ENCODE measurements at regions not wholly inside any gene's neighbourhood (a gene's known extent, or its start where the extent isn't known, plus 50 kb on each side); places are given as distances from the start of the nearest gene placed in this dataset.

DNA sequence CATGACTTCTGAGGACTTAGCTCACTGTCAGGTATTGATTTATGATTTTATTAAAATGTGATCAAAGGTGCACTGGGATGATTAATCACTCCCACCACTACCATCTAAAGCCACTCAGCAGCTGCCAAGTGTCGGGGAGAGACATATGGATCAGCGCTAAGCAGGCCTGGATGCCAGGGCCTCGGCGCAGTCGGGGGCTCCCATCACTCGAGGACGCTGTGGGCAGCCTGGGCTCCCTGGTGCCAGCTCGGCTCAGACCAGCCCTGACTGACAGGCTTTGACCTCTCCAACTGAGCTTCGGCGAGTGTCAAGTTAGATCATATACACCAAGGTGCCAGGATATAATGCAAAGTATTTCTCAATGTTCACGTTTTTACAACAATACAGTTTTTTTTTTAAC, 267.7 kb downstream of the ACTR3B start (continued):
- no peak for TF ChIP-seq TSHZ2 (CRISPR knock-in tag; IDR thresholded peaks at IDR 0.05)
- TF ChIP-seq TCF4 (CRISPR knock-in tag; IDR thresholded peaks at IDR 0.05; ENCODE audit: borderline replicate concordance): no peak
- TF ChIP-seq CSDC2 (CRISPR knock-in tag; IDR thresholded peaks at IDR 0.05): no peak
- no peak for TF ChIP-seq POU6F1 (CRISPR knock-in tag; IDR thresholded peaks at IDR 0.05; ENCODE audit: borderline replicate concordance, low read depth)

DNA sequence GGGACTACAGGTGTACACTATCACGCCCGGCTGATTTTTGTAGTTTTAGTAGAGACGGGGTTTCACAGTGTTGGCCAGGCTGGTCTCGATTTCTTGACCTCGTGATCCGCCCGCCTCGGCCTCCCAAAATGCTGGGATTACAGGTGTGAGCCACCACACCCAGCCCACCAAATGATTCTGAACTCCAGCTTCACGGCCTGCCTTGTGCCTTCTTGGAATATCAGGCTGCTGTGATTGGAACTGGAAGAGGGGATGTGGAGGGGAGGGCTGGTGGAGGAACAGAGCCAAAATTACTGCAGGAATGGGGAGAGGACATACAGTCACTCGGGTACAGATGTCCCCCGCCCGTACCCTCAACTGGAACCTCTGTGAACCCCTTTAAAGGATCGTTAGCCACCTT, 268.4 kb downstream of the ACTR3B start:
- no peak for TF ChIP-seq PPARA (CRISPR knock-in tag; IDR thresholded peaks at IDR 0.05; ENCODE audit: borderline replicate concordance)
- TF ChIP-seq, protein P1, sequence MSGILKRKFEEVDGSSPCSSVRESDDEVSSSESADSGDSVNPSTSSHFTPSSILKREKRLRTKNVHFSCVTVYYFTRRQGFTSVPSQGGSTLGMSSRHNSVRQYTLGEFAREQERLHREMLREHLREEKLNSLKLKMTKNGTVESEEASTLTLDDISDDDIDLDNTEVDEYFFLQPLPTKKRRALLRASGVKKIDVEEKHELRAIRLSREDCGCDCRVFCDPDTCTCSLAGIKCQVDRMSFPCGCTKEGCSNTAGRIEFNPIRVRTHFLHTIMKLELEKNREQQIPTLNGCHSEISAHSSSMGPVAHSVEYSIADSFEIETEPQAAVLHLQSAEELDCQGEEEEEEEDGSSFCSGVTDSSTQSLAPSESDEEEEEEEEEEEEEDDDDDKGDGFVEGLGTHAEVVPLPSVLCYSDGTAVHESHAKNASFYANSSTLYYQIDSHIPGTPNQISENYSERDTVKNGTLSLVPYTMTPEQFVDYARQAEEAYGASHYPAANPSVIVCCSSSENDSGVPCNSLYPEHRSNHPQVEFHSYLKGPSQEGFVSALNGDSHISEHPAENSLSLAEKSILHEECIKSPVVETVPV (CRISPR knock-in tag; IDR thresholded peaks at IDR 0.05): no peak
- TF ChIP-seq ZNF70 (CRISPR knock-in tag; IDR thresholded peaks at IDR 0.05): no peak
- no peak for TF ChIP-seq SNAI2 (CRISPR knock-in tag; IDR thresholded peaks at IDR 0.05)
- no peak for ATAC-seq

DNA sequence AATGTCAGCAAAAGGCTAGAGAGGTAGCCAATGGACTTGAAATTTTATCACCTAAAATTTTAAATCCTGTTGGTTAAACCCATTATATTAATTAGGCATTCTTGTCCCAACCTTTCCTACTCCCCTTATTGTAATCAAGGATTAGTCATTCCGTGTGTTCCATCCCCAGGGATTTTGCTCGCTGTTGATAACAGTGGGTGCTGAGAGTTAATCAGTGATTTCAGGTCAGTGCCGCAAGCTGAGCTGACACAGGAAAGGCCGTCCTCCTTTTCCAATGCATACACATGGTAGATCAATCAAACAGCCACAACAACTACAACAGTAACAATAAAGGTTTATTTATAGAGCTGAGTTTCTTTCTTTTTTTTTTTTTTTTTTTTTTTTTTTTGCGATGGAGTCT, 271.4 kb downstream of the ACTR3B start:
- no peak for TF ChIP-seq ARNTL (CRISPR knock-in tag; IDR thresholded peaks at IDR 0.05; ENCODE audit: borderline replicate concordance, low read depth)
- TF ChIP-seq ZNF565 (CRISPR knock-in tag; conservative IDR thresholded peaks at IDR 0.05; ENCODE audit: low read depth): no peak
- no peak for TF ChIP-seq POU6F1 (CRISPR knock-in tag; IDR thresholded peaks at IDR 0.05; ENCODE audit: borderline replicate concordance, low read depth)
- TF ChIP-seq ZFP3 (CRISPR knock-in tag; IDR thresholded peaks at IDR 0.05): no peak
- TF ChIP-seq TOX (CRISPR knock-in tag; IDR thresholded peaks at IDR 0.05; ENCODE audit: borderline replicate concordance): no peak
- no peak for TF ChIP-seq OSR1 (CRISPR knock-in tag; IDR thresholded peaks at IDR 0.05)
- TF ChIP-seq BACH2 (CRISPR knock-in tag; IDR thresholded peaks at IDR 0.05; ENCODE audit: borderline replicate concordance): no peak
- TF ChIP-seq ZNF70 (CRISPR knock-in tag; IDR thresholded peaks at IDR 0.05): no peak
- TF ChIP-seq RARB (CRISPR knock-in tag; IDR thresholded peaks at IDR 0.05): no peak
- no peak for TF ChIP-seq CREB5 (CRISPR knock-in tag; IDR thresholded peaks at IDR 0.05; ENCODE audit: low read depth)
- no peak for TF ChIP-seq TCF4 (CRISPR knock-in tag; IDR thresholded peaks at IDR 0.05; ENCODE audit: borderline replicate concordance)
- no peak for TF ChIP-seq PPARA (CRISPR knock-in tag; IDR thresholded peaks at IDR 0.05; ENCODE audit: borderline replicate concordance)
- no peak for TF ChIP-seq ZC3H10 (CRISPR knock-in tag; IDR thresholded peaks at IDR 0.05)
- TF ChIP-seq, protein P1 (CRISPR knock-in tag; IDR thresholded peaks at IDR 0.05): no peak
- ATAC-seq: no peak

DNA sequence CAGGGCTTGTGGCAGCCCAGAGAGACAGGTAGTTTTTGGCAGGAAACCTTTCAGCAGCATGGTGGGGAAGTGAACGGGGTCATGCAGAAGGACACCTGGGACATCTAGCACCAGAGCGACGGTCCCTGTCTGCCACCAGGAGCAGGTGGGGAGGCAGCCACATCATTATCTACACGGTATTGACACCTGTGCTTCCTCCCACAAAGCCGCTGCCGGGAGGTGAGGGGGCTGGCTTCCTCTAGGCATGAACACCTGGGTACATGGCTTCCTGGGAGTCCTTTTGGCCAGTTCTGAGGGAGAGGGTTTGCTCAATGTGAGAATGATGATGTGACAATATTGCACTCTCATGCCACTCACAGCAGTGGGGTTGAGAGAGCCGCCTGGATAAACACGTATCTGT, 275.2 kb downstream of the ACTR3B start:
- no peak for TF ChIP-seq ZNF565 (CRISPR knock-in tag; conservative IDR thresholded peaks at IDR 0.05; ENCODE audit: low read depth)
- no peak for TF ChIP-seq TSHZ2 (CRISPR knock-in tag; IDR thresholded peaks at IDR 0.05)
- ATAC-seq: no peak

All from SK-N-SH treated with all-trans-retinoic acid at 6 μM for 48 hours (cell line).